ENCODE measurements at regions not wholly inside any gene's neighbourhood (a gene's known extent, or its start where the extent isn't known, plus 50 kb on each side); places are given as distances from the start of the nearest gene placed in this dataset.

- no peak for DNase-seq (ENCODE audit: low read depth in 3 of 3, low spot score in 1 of 3)
Measured at GRCh38 chr4:153938994-153939393, 150.1 kb upstream of the SFRP2 start.

- DNase-seq (ENCODE audit: low read depth in 3 of 3, low spot score in 1 of 3), result no peak
Measured at GRCh38 chr4:153937289-153937688, 148.4 kb upstream of the SFRP2 start.

GRCh38 chr4:153936121-153936520, 147.2 kb upstream of the SFRP2 start:
- DNase-seq (ENCODE audit: low read depth in 3 of 3, low spot score in 1 of 3), result no peak

- DNase-seq (ENCODE audit: low read depth in 3 of 3, low spot score in 1 of 3), result no peak
Measured at GRCh38 chr4:153934688-153935017, 145.8 kb upstream of the SFRP2 start.

- no peak for DNase-seq (ENCODE audit: low read depth in 3 of 3, low spot score in 1 of 3)
Measured at GRCh38 chr4:153933915-153934687, 145.2 kb upstream of the SFRP2 start.

GRCh38 chr4:153931804-153932203, 142.9 kb upstream of the SFRP2 start:
- DNase-seq (ENCODE audit: low read depth in 3 of 3, low spot score in 1 of 3), result no peak

- no peak for DNase-seq (ENCODE audit: low read depth in 3 of 3, low spot score in 1 of 3)
Measured at GRCh38 chr4:153929675-153930074, 140.8 kb upstream of the SFRP2 start.

GRCh38 chr4:153927451-153927850, 138.6 kb upstream of the SFRP2 start:
- DNase-seq (ENCODE audit: low read depth in 3 of 3, low spot score in 1 of 3), result no peak

- no peak for DNase-seq (ENCODE audit: low read depth in 3 of 3, low spot score in 1 of 3)
Measured at GRCh38 chr4:153922148-153922547, 133.3 kb upstream of the SFRP2 start.

GRCh38 chr4:153919667-153920066, 130.8 kb upstream of the SFRP2 start:
- DNase-seq (ENCODE audit: low read depth in 3 of 3, low spot score in 1 of 3), result no peak

- DNase-seq (ENCODE audit: low read depth in 3 of 3, low spot score in 1 of 3), result no peak
Measured at GRCh38 chr4:153916273-153916755, 127.4 kb upstream of the SFRP2 start.

- DNase-seq (ENCODE audit: low read depth in 3 of 3, low spot score in 1 of 3), result no peak
Measured at GRCh38 chr4:153912301-153912700, 123.4 kb upstream of the SFRP2 start.

- DNase-seq (ENCODE audit: low read depth in 3 of 3, low spot score in 1 of 3), result no peak
Measured at GRCh38 chr4:153909672-153910071, 120.8 kb upstream of the SFRP2 start.

GRCh38 chr4:153906231-153906630, 117.3 kb upstream of the SFRP2 start:
- no peak for DNase-seq (ENCODE audit: low read depth in 3 of 3, low spot score in 1 of 3)

- no peak for DNase-seq (ENCODE audit: low read depth in 3 of 3, low spot score in 1 of 3)
Measured at GRCh38 chr4:153905231-153905630, 116.3 kb upstream of the SFRP2 start.

GRCh38 chr4:153904011-153904410, 115.1 kb upstream of the SFRP2 start:
- no peak for DNase-seq (ENCODE audit: low read depth in 3 of 3, low spot score in 1 of 3)

- no peak for DNase-seq (ENCODE audit: low read depth in 3 of 3, low spot score in 1 of 3)
Measured at GRCh38 chr4:153901220-153901619, 112.3 kb upstream of the SFRP2 start.

- no peak for DNase-seq (ENCODE audit: low read depth in 3 of 3, low spot score in 1 of 3)
Measured at GRCh38 chr4:153900426-153900825, 111.5 kb upstream of the SFRP2 start.

- DNase-seq (ENCODE audit: low read depth in 3 of 3, low spot score in 1 of 3), result no peak
Measured at GRCh38 chr4:153890761-153891160, 101.9 kb upstream of the SFRP2 start.

GRCh38 chr4:153887217-153887616, 98.3 kb upstream of the SFRP2 start:
- DNase-seq (ENCODE audit: low read depth in 3 of 3, low spot score in 1 of 3), result no peak

GRCh38 chr4:153884325-153884724, 95.4 kb upstream of the SFRP2 start:
- no peak for DNase-seq (ENCODE audit: low read depth in 3 of 3, low spot score in 1 of 3)

- DNase-seq (ENCODE audit: low read depth in 3 of 3, low spot score in 1 of 3), result no peak
Measured at GRCh38 chr4:153880983-153881382, 92.1 kb upstream of the SFRP2 start.

GRCh38 chr4:153877898-153878297, 89.0 kb upstream of the SFRP2 start:
- no peak for DNase-seq (ENCODE audit: low read depth in 3 of 3, low spot score in 1 of 3)
